Esophagus squamous epithelium (tissue), 5 donors: ENCODE measurements at regions not wholly inside any gene's neighbourhood (a gene's known extent, or its start where the extent isn't known, plus 50 kb on each side); places are given as distances from the start of the nearest gene placed in this dataset.

Experiments
- DNase-seq: peaks from one replicate; lab custom pipeline; 2025; lab: John Stamatoyannopoulos, UW
- H3K27ac ChIP-seq, 4 donors: fragments of 200-600 bp; sonication (generic); one replicate each; pipeline ENCODE4 v1.5.1; 2016 to 2019; ENCODE audit warnings: mild to moderate bottlenecking in 1 of 4
- H3K27me3 ChIP-seq, 4 donors: fragments of 200-600 bp; sonication (generic); 1 replicate in 3 of 4; 2 replicates in 1 of 4; pipeline versions ENCODE4 v1.5.1 to v1.6.0; 2017 to 2021; ENCODE audit warnings: antibody characterized with exemption in 1 of 4
- H3K36me3 ChIP-seq, 3 donors: fragments of 200-600 bp; sonication (generic); one replicate each; pipeline ENCODE4 v1.5.1; 2016 to 2019
- H3K4me1 ChIP-seq, 3 donors: fragments of 200-600 bp; sonication (generic); one replicate each; pipeline ENCODE4 v1.5.1; 2017 to 2019
- H3K4me3 ChIP-seq, 4 donors: fragments of 200-600 bp; sonication (generic); 1 replicate in 3 of 4; 2 replicates in 1 of 4; pipeline ENCODE4 v1.5.1; 2016 to 2019; ENCODE audit warnings: mild to moderate bottlenecking in 2 of 4, moderate library complexity in 1 of 4
- H3K9me3 ChIP-seq, 3 donors: fragments of 200-600 bp; sonication (generic); one replicate each; pipeline ENCODE4 v1.5.1; 2016 to 2019
- CTCF ChIP-seq, 6 experiments: fragments of 450-650 bp in 4 of 6; fragments of 200-600 bp in 2 of 6; sonication (generic) in 2 of 6; IDR thresholded peaks; one replicate each; pipeline ENCODE4 v1.5.1; 2016 to 2019; ENCODE audit warnings: antibody characterized with exemption in 6 of 6, mild to moderate bottlenecking in 4 of 6, moderate library complexity in 4 of 6
- POLR2A ChIP-seq, 4 donors: fragments of 450-650 bp; IDR thresholded peaks; one replicate each; pipeline ENCODE4 v1.6.1; 2017; ENCODE audit warnings: antibody characterized with exemption in 4 of 4, mild to moderate bottlenecking in 4 of 4, moderate library complexity in 3 of 4
- WGBS, 2 donors: methylation state at CpG; one replicate each; pipeline ENCODE4 v1.1.5; 2018; 5-methylcytosine and 5-hydroxymethylcytosine counted together
- intact Hi-C: fragments of 100-400 bp; cut with DNase I; formaldehyde crosslinking; loops from one replicate; pipeline ENCODE4 v1.15.0; 2022
- donor health status: DM: yes; HTN: yes; CAD: no.

- DNase-seq = no peak
- H3K9me3 ChIP-seq = no peaks in the 10 kb centered on the region
- WGBS, 2 donors = 64 to 67% methylated on average over 1 of the region's 1 CpG
- no peaks in the 10 kb centered on the region for H3K36me3 ChIP-seq
- no peak overlapping the region for H3K27ac ChIP-seq
- TF ChIP-seq POLR2A (IDR thresholded peaks at IDR 0.05) (no peak), CTCF (IDR thresholded peaks at IDR 0.05) (no peak)
- intact Hi-C loops = no loop called here
- H3K4me1 ChIP-seq = no peaks in the 10 kb centered on the region
- H3K4me3 ChIP-seq = no peak overlapping the region
- H3K27me3 ChIP-seq = no peaks in the 10 kb centered on the region
Observed at GRCh38 chr2:83528767-83529166, 930.3 kb downstream of the SUCLG1 start.

GRCh38 chr2:83522891-83523493 lies 936.1 kb downstream of the SUCLG1 start:
- no peak overlapping the region for H3K4me3 ChIP-seq
- TF ChIP-seq POLR2A (IDR thresholded peaks at IDR 0.05) = no peak
- TF ChIP-seq CTCF (IDR thresholded peaks at IDR 0.05) = no peak
- intact Hi-C loops = no loop called here
- H3K9me3 ChIP-seq = peaks cover 0 to 3% (median 0%) of the 10 kb centered on the region in 3 donors
- no peaks in the 10 kb centered on the region for H3K4me1 ChIP-seq
- no peak overlapping the region for H3K27ac ChIP-seq
- H3K27me3 ChIP-seq = no peaks in the 10 kb centered on the region
- H3K36me3 ChIP-seq = no peaks in the 10 kb centered on the region
- no peak for DNase-seq
- 85 to 90% methylated on average over 4 of the region's 4 CpGs for WGBS, 2 donors

- no peak for DNase-seq
- Histone ChIP-seq H3K4me1 (no peaks in the 10 kb centered on the region), H3K9me3 (peaks cover 0 to 11% (median 0%) of the 10 kb centered on the region in 3 donors), H3K4me3 (no peak overlapping the region), H3K36me3 (no peaks in the 10 kb centered on the region), H3K27ac (no peak overlapping the region), H3K27me3 (no peaks in the 10 kb centered on the region)
- intact Hi-C loops = no loop called here
- WGBS, 2 donors = 87 to 90% methylated on average over 2 to 9 of the region's 42 CpGs
- TF ChIP-seq POLR2A (IDR thresholded peaks at IDR 0.05) (no peak), CTCF (IDR thresholded peaks at IDR 0.05) (no peak)
Observed at GRCh38 chr2:83517727-83518368, 941.2 kb downstream of the SUCLG1 start.

GRCh38 chr2:83516503-83516902 lies 942.6 kb downstream of the SUCLG1 start:
- no peak for TF ChIP-seq CTCF (IDR thresholded peaks at IDR 0.05)
- TF ChIP-seq POLR2A (IDR thresholded peaks at IDR 0.05) = no peak

GRCh38 chr2:83487451-83487850 lies 971.6 kb downstream of the SUCLG1 start:
- intact Hi-C loops = no loop called here
- no peaks in the 10 kb centered on the region for H3K27me3 ChIP-seq
- 47 to 70% methylated on average over 1 of the region's 1 CpG for whole genome bisulfite sequencing, 2 donors
- DNase-seq = no peak
- H3K4me1 ChIP-seq = no peaks in the 10 kb centered on the region
- TF ChIP-seq CTCF (IDR thresholded peaks at IDR 0.05) (no peak), POLR2A (IDR thresholded peaks at IDR 0.05) (no peak)
- H3K36me3 ChIP-seq = no peaks in the 10 kb centered on the region
- no peaks in the 10 kb centered on the region for H3K9me3 ChIP-seq
- H3K27ac ChIP-seq = no peak overlapping the region
- no peak overlapping the region for H3K4me3 ChIP-seq

More at GRCh38 chr2:83516503-83516902, 942.6 kb downstream of the SUCLG1 start:
- Histone ChIP-seq H3K9me3 (peaks cover 0 to 11% (median 0%) of the 10 kb centered on the region in 3 donors), H3K27me3 (no peaks in the 10 kb centered on the region), H3K36me3 (no peaks in the 10 kb centered on the region), H3K27ac (no peak overlapping the region), H3K4me1 (no peaks in the 10 kb centered on the region), H3K4me3 (no peak overlapping the region)
- no peak for DNase-seq
- 50 to 55% methylated on average over 3 of the region's 3 CpGs for WGBS, 2 donors
- intact Hi-C loops = no loop called here
